Epithelial cell of esophagus (primary cell): ENCODE measurements at regions not wholly inside any gene's neighbourhood (a gene's known extent, or its start where the extent isn't known, plus 50 kb on each side); places are given as distances from the start of the nearest gene placed in this dataset.

Source experiments
- DNase-seq: peaks from one replicate; pipeline ENCODE4 v3.0.0; 2010; ENCODE audit warnings: low read depth
- H3K4me3 ChIP-seq: 2 replicates; pipeline ENCODE4 v1.5.1; 2011; ENCODE audit warnings: mild to moderate bottlenecking, low read length, control low read depth
- CTCF ChIP-seq: IDR thresholded peaks from 2 replicates; pipeline ENCODE4 v1.5.1; 2011; ENCODE audit warnings: low read depth, mild to moderate bottlenecking, low read length, control low read depth, inconsistent platforms; ENCODE audit not compliant: insufficient read depth; ENCODE audit errors: missing control alignments

- no peak overlapping the region for H3K4me3 ChIP-seq
- no peak for DNase-seq
These were observed 414.1 kb upstream of the CLINT1 start for GRCh38 chr5:158273035-158273434.

DNA sequence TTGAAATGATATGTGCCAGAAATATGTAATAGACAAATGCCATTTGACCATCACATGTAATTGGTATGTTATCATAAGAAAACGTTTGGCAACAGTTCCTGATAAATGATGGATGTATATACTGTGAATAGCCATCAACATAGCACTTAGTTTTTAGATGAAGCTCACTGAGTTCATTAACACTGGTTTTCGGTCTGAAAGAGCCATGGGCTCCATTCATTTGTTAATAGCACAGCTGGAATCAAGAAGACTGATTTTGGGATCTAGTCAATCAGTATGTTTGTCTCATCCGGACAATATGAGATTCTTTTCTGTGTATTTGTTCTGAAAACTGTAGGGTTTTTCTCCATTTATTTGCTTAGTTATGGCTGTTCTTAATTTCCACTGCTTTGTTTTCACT is 413.5 kb upstream of the CLINT1 start:
- no peak overlapping the region for H3K4me3 ChIP-seq
- TF ChIP-seq CTCF = no peak
- DNase-seq = no peak

More at GRCh38 chr5:158273035-158273434, 414.1 kb upstream of the CLINT1 start:
- TF ChIP-seq CTCF = no peak

DNA sequence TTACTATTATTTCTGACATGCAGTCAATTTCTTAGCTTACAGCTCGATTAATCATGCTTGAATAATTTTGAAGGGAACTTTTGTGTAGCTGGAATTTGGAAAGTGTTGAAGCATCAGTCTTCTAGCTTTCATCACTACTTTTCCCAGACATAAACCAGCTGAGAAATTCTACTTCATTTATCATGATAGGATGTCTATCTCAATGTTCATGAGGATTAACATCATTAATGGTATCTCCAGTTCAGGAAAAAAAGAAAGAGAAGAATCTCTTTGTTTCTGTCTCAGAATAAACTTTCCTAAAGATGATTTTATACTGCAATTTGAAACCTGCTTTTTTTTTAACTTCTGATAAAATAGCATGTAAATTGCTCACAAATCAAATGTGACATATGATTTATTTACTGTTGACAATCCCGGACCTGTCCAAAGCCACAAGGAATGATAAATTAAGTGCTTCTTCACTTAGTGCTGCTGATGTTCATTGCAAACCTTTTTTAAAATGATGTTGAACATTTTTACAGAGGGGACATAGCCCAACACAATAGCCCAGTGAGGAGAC is 412.1 kb upstream of the CLINT1 start:
- no peak for DNase-seq
- H3K4me3 ChIP-seq = no peak overlapping the region
- TF ChIP-seq CTCF = no peak

DNA sequence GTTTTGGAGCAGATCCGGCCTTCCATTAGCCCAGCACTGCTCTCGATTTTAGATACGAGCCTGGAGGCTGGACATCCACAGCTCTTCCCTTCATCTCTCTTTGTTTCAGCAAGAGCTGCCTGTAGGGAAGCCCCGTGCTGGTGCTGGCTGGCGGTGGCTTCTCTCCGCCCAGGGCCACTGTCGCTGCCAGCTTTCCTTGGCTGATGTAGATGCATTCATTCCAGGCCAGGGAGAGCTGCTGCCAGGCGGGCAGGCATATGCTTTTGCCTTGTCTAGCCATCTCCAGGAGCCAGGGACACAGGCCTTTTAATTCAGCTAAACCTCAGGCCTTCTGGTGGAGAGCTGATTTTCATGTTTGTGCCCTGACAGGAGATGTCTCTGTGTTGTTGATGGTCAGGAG is 409.3 kb upstream of the CLINT1 start:
- no peak overlapping the region for H3K4me3 ChIP-seq
- DNase-seq = no peak
- TF ChIP-seq CTCF = no peak

- no peak for DNase-seq
- no peak overlapping the region for H3K4me3 ChIP-seq
- no peak for TF ChIP-seq CTCF
These were observed 408.3 kb upstream of the CLINT1 start for GRCh38 chr5:158267228-158267627.

- DNase-seq = no peak
- H3K4me3 ChIP-seq = no peak overlapping the region
- no peak for TF ChIP-seq CTCF
These were observed 407.2 kb upstream of the CLINT1 start for GRCh38 chr5:158265931-158266700.

DNA sequence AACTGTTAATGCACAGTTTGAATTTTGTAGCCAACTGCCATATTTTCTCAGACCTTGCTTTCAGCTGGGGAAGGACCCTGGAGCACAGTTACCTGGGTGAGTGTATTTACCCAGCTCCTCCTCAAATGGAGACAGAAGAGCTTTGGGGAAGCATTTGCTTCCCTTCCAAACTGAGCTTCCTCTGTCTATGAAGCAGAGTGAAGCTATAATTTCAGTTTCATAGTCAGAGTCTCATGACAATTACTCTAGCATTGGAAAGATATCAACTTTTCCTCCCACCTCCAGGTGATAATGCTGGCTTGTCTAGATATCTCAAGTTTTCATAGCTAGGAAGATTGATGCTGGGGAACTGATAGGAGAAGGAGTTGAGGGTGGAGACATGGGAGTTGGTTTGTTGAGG is 406.4 kb upstream of the CLINT1 start:
- no peak for TF ChIP-seq CTCF
- no peak overlapping the region for H3K4me3 ChIP-seq
- DNase-seq = no peak
